Activated CD4-positive, alpha-beta T cell treated with anti-CD3 and anti-CD28 coated beads, Interleukin-2, amount 50 U/mL, for 1 hour (primary cell): ENCODE measurements at regions not wholly inside any gene's neighbourhood (a gene's known extent, or its start where the extent isn't known, plus 50 kb on each side); places are given as distances from the start of the nearest gene placed in this dataset.
"Not testable (repeated sequence)": the region's sequence is repeated elsewhere in the genome, so short reads cannot be mapped to it uniquely, and the experiment has no call there.

ENCODE experiments used
- DNase-seq: peaks from one replicate; pipeline ENCODE4 v3.0.0-alpha.2; 2020

- DNase-seq: no peak
Measured at GRCh38 chr13:90732049-90732448, 615.4 kb upstream of the MIR17HG start.

- not testable (repeated sequence) for DNase-seq
Measured at GRCh38 chr13:90734497-90734896, 613.0 kb upstream of the MIR17HG start.

- DNase-seq: no peak
Measured at GRCh38 chr13:90738881-90739280, 608.6 kb upstream of the MIR17HG start.

- no peak for DNase-seq
Measured at GRCh38 chr13:90740099-90740498, 607.4 kb upstream of the MIR17HG start.

GRCh38 chr13:90742381-90742780 is 605.1 kb upstream of the MIR17HG start:
- DNase-seq: no peak

- DNase-seq: no peak
Measured at GRCh38 chr13:90746230-90746629, 601.3 kb upstream of the MIR17HG start.

GRCh38 chr13:90750021-90750420 is 597.5 kb upstream of the MIR17HG start:
- no peak for DNase-seq

- no peak for DNase-seq
Measured at GRCh38 chr13:90751026-90751425, 596.5 kb upstream of the MIR17HG start.

- DNase-seq: no peak
Measured at GRCh38 chr13:90752070-90752469, 595.4 kb upstream of the MIR17HG start.

GRCh38 chr13:90757127-90757680 is 590.3 kb upstream of the MIR17HG start:
- no peak for DNase-seq

GRCh38 chr13:90760639-90761038 is 586.8 kb upstream of the MIR17HG start:
- no peak for DNase-seq

GRCh38 chr13:90763476-90764150 is 583.9 kb upstream of the MIR17HG start:
- DNase-seq: no peak

- DNase-seq: no peak
Measured at GRCh38 chr13:90766386-90766902, 581.0 kb upstream of the MIR17HG start.

GRCh38 chr13:90768116-90768515 is 579.4 kb upstream of the MIR17HG start:
- no peak for DNase-seq

- DNase-seq: no peak
Measured at GRCh38 chr13:90769387-90769786, 578.1 kb upstream of the MIR17HG start.

GRCh38 chr13:90770334-90770733 is 577.2 kb upstream of the MIR17HG start:
- DNase-seq: no peak

GRCh38 chr13:90773681-90774080 is 573.8 kb upstream of the MIR17HG start:
- DNase-seq: no peak

- no peak for DNase-seq
Measured at GRCh38 chr13:90776051-90776748, 571.3 kb upstream of the MIR17HG start.

- DNase-seq: no peak
Measured at GRCh38 chr13:90783273-90783672, 564.2 kb upstream of the MIR17HG start.

- no peak for DNase-seq
Measured at GRCh38 chr13:90787007-90787406, 560.5 kb upstream of the MIR17HG start.

- DNase-seq: no peak
Measured at GRCh38 chr13:90792335-90792734, 555.2 kb upstream of the MIR17HG start.

- DNase-seq: no peak
Measured at GRCh38 chr13:90793261-90793820, 554.1 kb upstream of the MIR17HG start.

- DNase-seq: no peak
Measured at GRCh38 chr13:90796474-90796873, 551.0 kb upstream of the MIR17HG start.

- no peak for DNase-seq
Measured at GRCh38 chr13:90797335-90797734, 550.2 kb upstream of the MIR17HG start.
